ENCODE measurements at regions not wholly inside any gene's neighbourhood (a gene's known extent, or its start where the extent isn't known, plus 50 kb on each side); places are given as distances from the start of the nearest gene placed in this dataset.

GRCh38 chr4:137722910-137723309 lies 190.6 kb upstream of the PCDH18 start:
- H3K9me3 Mint-ChIP-seq, result no peaks in the 10 kb centered on the region
- H3K27me3 Mint-ChIP-seq, result no peaks in the 10 kb centered on the region
- intact Hi-C loops (cut with micrococcal nuclease), result no loop called here
- no peaks in the 10 kb centered on the region for H3K4me1 Mint-ChIP-seq (ENCODE audit: low read depth)
- H3K4me3 Mint-ChIP-seq, result no peak overlapping the region
- no peak overlapping the region for H3K27ac Mint-ChIP-seq
- H3K36me3 Mint-ChIP-seq (ENCODE audit: low read depth), result no peaks in the 10 kb centered on the region

DNA sequence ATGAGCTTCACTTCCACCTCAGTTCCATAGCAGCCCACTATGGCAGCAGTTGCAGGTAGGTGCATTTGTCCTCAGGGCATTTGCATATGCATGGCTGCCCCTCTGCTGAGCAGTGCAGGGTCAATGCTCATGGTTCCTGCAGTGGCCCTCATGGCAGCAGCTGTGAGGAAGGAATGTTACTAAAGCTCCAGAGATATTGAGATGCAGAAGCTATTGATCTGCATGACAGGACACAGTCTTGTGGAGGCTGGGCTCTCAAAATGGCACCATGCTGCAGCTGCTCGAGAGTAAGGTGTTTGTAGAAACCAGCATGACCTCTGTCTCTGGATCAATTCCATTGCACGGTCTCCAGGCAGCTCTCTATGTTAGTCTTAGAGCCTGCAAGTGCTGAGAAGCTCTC lies 179.2 kb upstream of the PCDH18 start:
- Mint-ChIP-seq H3K27ac (no peak overlapping the region), H3K9me3 (no peaks in the 10 kb centered on the region)
- intact Hi-C loops (cut with micrococcal nuclease), result no loop called here

DNA sequence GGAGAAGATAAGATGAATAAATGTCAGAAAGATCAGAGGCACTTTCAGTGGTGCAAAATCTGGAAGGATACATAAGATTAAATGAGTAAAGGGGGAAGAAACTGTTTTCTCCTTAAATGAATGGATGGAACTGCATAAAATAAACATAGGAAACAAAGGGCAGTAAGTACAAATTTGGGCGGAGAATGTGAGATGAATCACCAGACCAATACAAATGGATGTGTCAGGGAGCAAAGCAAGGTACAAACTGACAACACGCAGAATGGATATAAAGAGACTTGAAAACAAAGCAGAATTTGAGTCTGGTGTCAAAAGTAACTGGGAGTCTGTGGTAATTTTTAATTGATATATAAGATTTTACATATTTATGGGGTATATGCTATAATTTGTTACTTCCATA lies 175.3 kb upstream of the PCDH18 start:
- H3K4me3 Mint-ChIP-seq, result no peak overlapping the region
- H3K9me3 Mint-ChIP-seq, result no peaks in the 10 kb centered on the region
- H3K36me3 Mint-ChIP-seq (ENCODE audit: low read depth), result no peaks in the 10 kb centered on the region
- no peak overlapping the region for H3K27ac Mint-ChIP-seq
- intact Hi-C loops (cut with micrococcal nuclease), result no loop called here
- no peaks in the 10 kb centered on the region for H3K4me1 Mint-ChIP-seq (ENCODE audit: low read depth)
- H3K27me3 Mint-ChIP-seq, result no peaks in the 10 kb centered on the region

More for the DNA sequence above, 179.2 kb upstream of the PCDH18 start:
- Mint-ChIP-seq H3K27me3 (no peaks in the 10 kb centered on the region), H3K4me1 (ENCODE audit: low read depth) (no peaks in the 10 kb centered on the region), H3K36me3 (ENCODE audit: low read depth) (no peaks in the 10 kb centered on the region), H3K4me3 (no peak overlapping the region)

- H3K36me3 Mint-ChIP-seq (ENCODE audit: low read depth), result no peaks in the 10 kb centered on the region
- no peaks in the 10 kb centered on the region for H3K27me3 Mint-ChIP-seq
- no peaks in the 10 kb centered on the region for H3K9me3 Mint-ChIP-seq
- intact Hi-C loops (cut with micrococcal nuclease), result no loop called here
- no peaks in the 10 kb centered on the region for H3K4me1 Mint-ChIP-seq (ENCODE audit: low read depth)
- no peak overlapping the region for H3K27ac Mint-ChIP-seq
- no peak overlapping the region for H3K4me3 Mint-ChIP-seq
Observed at GRCh38 chr4:137707102-137707620, 174.9 kb upstream of the PCDH18 start.

GRCh38 chr4:137705171-137705783 lies 173.0 kb upstream of the PCDH18 start:
- intact Hi-C loops (cut with micrococcal nuclease), result no loop called here

GRCh38 chr4:137703195-137703594 lies 170.9 kb upstream of the PCDH18 start:
- Mint-ChIP-seq H3K4me3 (no peak overlapping the region), H3K36me3 (ENCODE audit: low read depth) (no peaks in the 10 kb centered on the region), H3K27me3 (no peaks in the 10 kb centered on the region), H3K9me3 (peaks cover 26% of the 10 kb centered on the region), H3K27ac (no peak overlapping the region), H3K4me1 (ENCODE audit: low read depth) (no peaks in the 10 kb centered on the region)
- intact Hi-C loops (cut with micrococcal nuclease), result no loop called here

More at GRCh38 chr4:137705171-137705783, 173.0 kb upstream of the PCDH18 start:
- H3K4me3 Mint-ChIP-seq, result no peak overlapping the region
- no peaks in the 10 kb centered on the region for H3K4me1 Mint-ChIP-seq (ENCODE audit: low read depth)
- H3K27me3 Mint-ChIP-seq, result no peaks in the 10 kb centered on the region
- no peaks in the 10 kb centered on the region for H3K36me3 Mint-ChIP-seq (ENCODE audit: low read depth)
- H3K27ac Mint-ChIP-seq, result no peak overlapping the region
- H3K9me3 Mint-ChIP-seq, result peaks cover 15% of the 10 kb centered on the region

GRCh38 chr4:137702512-137702911 lies 170.2 kb upstream of the PCDH18 start:
- no peaks in the 10 kb centered on the region for H3K4me1 Mint-ChIP-seq (ENCODE audit: low read depth)

GRCh38 chr4:137701401-137701800 lies 169.1 kb upstream of the PCDH18 start:
- H3K27ac Mint-ChIP-seq, result no peak overlapping the region
- H3K36me3 Mint-ChIP-seq (ENCODE audit: low read depth), result no peaks in the 10 kb centered on the region
- H3K27me3 Mint-ChIP-seq, result no peaks in the 10 kb centered on the region
- H3K9me3 Mint-ChIP-seq, result peaks cover 26% of the 10 kb centered on the region
- H3K4me3 Mint-ChIP-seq, result no peak overlapping the region
- no peaks in the 10 kb centered on the region for H3K4me1 Mint-ChIP-seq (ENCODE audit: low read depth)
- intact Hi-C loops (cut with micrococcal nuclease), result no loop called here

More at GRCh38 chr4:137702512-137702911, 170.2 kb upstream of the PCDH18 start:
- Mint-ChIP-seq H3K9me3 (peaks cover 26% of the 10 kb centered on the region), H3K27ac (no peak overlapping the region), H3K27me3 (no peaks in the 10 kb centered on the region), H3K4me3 (no peak overlapping the region), H3K36me3 (ENCODE audit: low read depth) (no peaks in the 10 kb centered on the region)
- intact Hi-C loops (cut with micrococcal nuclease), result no loop called here

DNA sequence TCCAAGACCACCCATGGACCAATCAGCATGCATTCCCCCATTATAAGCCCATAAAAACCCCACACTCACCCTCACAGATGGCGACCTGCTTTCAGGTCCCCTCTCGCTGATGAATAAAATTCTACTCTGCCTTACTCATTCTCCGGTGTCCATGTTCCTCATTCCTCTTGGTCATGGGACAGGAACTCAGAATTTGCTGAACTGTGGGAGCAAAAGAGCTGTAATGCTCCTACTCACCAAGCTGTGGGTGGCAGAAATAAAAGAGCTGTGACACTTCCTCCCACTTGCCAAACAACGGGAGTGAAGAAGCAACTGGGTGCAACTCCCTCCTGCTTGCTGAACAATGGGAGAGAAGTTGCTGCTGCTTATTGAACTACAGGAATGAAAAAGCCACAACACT lies 168.5 kb upstream of the PCDH18 start:
- intact Hi-C loops (cut with micrococcal nuclease), result no loop called here
- Mint-ChIP-seq H3K27me3 (no peaks in the 10 kb centered on the region), H3K36me3 (ENCODE audit: low read depth) (no peaks in the 10 kb centered on the region), H3K9me3 (peaks cover 26% of the 10 kb centered on the region), H3K4me1 (ENCODE audit: low read depth) (no peaks in the 10 kb centered on the region), H3K27ac (no peak overlapping the region), H3K4me3 (no peak overlapping the region)

DNA sequence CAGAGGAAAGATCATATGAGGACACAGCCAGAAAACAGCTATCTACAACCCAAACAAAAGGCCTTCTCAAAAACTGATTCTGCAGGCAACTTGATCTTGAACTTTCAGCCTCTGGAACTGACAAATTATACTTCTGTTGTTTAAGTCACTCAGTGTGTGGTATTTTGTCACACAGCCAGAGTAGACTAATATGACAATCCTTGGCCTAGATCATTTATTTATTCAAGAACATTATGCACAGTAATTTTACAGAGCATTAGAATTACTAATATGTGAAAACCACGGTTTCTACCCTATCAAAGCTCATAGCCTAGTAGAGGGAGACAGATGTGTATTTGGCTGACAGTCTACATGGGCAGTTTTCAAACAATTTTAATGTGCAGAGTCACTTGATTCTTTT lies 167.8 kb upstream of the PCDH18 start:
- no peak overlapping the region for H3K27ac Mint-ChIP-seq
- no peak overlapping the region for H3K4me3 Mint-ChIP-seq
- no peaks in the 10 kb centered on the region for H3K4me1 Mint-ChIP-seq (ENCODE audit: low read depth)
- peaks cover 26% of the 10 kb centered on the region for H3K9me3 Mint-ChIP-seq
- no peaks in the 10 kb centered on the region for H3K36me3 Mint-ChIP-seq (ENCODE audit: low read depth)
- intact Hi-C loops (cut with micrococcal nuclease), result no loop called here
- H3K27me3 Mint-ChIP-seq, result no peaks in the 10 kb centered on the region

DNA sequence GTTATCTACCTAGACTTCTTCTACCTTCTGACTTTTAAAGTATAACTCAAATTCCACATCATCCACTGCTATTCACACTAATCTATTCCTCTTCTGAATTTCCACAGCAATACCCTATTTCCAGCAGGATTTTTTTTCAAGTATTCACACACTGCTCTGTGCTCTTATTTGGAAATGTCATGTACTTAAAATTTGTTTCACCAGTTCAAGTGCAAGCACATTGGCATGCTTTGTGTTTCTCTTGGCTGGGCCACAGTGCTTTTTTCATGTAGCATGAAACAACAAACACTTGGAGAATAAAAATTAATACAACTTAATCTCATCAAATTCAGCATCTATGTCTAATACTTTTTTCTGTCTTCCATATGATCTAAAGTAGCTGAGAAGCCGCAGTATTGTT lies 161.8 kb upstream of the PCDH18 start:
- Mint-ChIP-seq H3K27me3 (no peaks in the 10 kb centered on the region), H3K9me3 (peaks cover 10% of the 10 kb centered on the region), H3K4me1 (ENCODE audit: low read depth) (no peaks in the 10 kb centered on the region), H3K36me3 (ENCODE audit: low read depth) (no peaks in the 10 kb centered on the region), H3K27ac (no peak overlapping the region), H3K4me3 (no peak overlapping the region)
- intact Hi-C loops (cut with micrococcal nuclease), result no loop called here

DNA sequence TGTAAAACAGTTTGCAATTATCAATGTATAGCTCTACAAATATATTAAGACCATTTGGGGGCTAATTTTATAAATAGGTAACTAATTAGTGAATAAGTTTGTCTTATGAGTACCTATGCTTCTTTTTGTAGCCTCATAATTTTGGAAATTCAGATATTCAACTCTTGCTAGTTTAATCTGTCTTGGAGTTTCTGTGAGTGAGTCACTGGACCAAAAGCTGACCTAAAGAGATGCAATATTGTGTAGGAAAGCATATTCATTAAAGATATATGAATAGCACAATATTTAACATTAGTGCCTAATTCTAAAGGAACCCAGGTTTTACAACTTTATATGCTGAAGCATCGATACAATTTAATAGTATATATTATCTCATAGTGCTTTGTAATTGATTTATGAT lies 161.3 kb upstream of the PCDH18 start:
- Mint-ChIP-seq H3K9me3 (peaks cover 5% of the 10 kb centered on the region), H3K27me3 (no peaks in the 10 kb centered on the region), H3K4me1 (ENCODE audit: low read depth) (no peaks in the 10 kb centered on the region), H3K27ac (no peak overlapping the region), H3K36me3 (ENCODE audit: low read depth) (no peaks in the 10 kb centered on the region), H3K4me3 (no peak overlapping the region)
- intact Hi-C loops (cut with micrococcal nuclease), result no loop called here

DNA sequence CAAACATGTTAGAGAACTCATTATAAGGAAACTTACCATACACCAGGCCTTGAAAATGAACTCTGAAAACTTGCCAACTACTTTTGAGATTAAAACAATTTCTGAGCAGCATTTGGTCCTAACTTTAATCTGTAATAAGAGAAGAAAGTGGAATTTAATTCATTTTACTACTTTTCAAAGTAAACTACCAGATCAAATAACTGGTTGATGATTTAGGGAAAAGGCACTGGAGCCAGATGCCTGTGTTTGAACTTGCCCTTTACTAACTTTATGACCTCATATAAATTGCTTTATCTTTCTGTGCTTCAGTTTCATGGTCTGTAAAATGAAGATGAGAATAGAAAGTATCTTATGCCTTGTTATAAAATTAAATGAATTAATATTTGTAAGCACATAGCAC lies 159.9 kb upstream of the PCDH18 start:
- Mint-ChIP-seq H3K4me1 (ENCODE audit: low read depth) (no peaks in the 10 kb centered on the region), H3K9me3 (no peaks in the 10 kb centered on the region), H3K36me3 (ENCODE audit: low read depth) (no peaks in the 10 kb centered on the region), H3K27ac (no peak overlapping the region), H3K27me3 (no peaks in the 10 kb centered on the region), H3K4me3 (no peak overlapping the region)
- intact Hi-C loops (cut with micrococcal nuclease), result no loop called here

DNA sequence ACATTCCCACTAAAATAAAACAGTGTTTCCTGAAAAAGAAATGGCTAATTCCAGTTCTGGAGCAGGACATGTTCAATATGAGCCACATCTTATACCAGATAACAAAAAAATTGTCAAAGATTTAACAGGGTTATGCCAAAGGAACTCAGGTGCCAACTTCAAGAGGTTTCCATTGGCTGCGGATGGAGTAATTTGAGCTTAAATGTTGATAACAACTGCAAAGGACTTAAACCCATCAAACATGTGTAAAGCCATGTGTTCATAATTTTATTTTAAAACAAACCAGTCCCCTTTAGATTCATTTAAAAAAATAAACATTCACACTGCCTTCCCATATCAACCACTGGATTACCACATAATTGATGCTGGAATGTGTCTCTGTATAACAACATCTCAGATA lies 156.4 kb upstream of the PCDH18 start:
- Mint-ChIP-seq H3K27me3 (no peaks in the 10 kb centered on the region), H3K27ac (no peak overlapping the region), H3K36me3 (ENCODE audit: low read depth) (no peaks in the 10 kb centered on the region), H3K9me3 (no peaks in the 10 kb centered on the region), H3K4me3 (no peak overlapping the region), H3K4me1 (ENCODE audit: low read depth) (no peaks in the 10 kb centered on the region)
- intact Hi-C loops (cut with micrococcal nuclease), result no loop called here

DNA sequence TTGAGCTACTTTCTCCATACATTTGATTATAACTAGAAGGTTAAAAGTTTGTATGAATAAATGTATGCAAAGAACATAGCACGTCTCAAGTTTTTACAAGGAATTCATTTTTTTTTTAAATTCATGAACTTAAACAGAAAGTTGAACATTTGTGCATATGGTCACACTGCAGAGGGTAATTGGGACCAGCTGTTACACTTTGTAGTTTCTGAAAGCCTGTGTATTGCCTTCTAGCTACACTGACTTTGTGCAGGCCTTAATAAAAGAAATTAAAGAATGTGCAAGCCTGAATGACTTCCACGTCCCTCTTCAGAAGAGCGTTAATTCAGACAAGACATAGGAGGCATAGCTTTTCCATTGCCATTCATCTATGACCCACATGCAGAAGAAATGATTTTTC lies 153.1 kb upstream of the PCDH18 start:
- Mint-ChIP-seq H3K9me3 (no peaks in the 10 kb centered on the region), H3K36me3 (ENCODE audit: low read depth) (no peaks in the 10 kb centered on the region), H3K27me3 (no peaks in the 10 kb centered on the region), H3K4me3 (no peak overlapping the region), H3K27ac (no peak overlapping the region), H3K4me1 (ENCODE audit: low read depth) (no peaks in the 10 kb centered on the region)
- intact Hi-C loops (cut with micrococcal nuclease), result no loop called here

Measured in dendritic cell treated with granulocyte-macrophage colony-stimulating factor and Interleukin-4, amounts not matched to agents 40 ng/mL and 50 ng/mL, for 4 days (primary cell).